Fibroblast of pulmonary artery (primary cell): ENCODE measurements at regions not wholly inside any gene's neighbourhood (a gene's known extent, or its start where the extent isn't known, plus 50 kb on each side); places are given as distances from the start of the nearest gene placed in this dataset.

Experiments used
- DNase-seq: peaks from one replicate; pipeline ENCODE4 v3.0.0-alpha.2; 2010; ENCODE audit warnings: low read depth
- H3K4me3 ChIP-seq: replicated peaks from 2 replicates; pipeline ENCODE4 v1.5.1; 2011; ENCODE audit warnings: low read depth, mild to moderate bottlenecking, control low read depth, low read length, moderate library complexity
- CTCF ChIP-seq: IDR thresholded peaks from 2 replicates; pipeline ENCODE4 v1.5.1; 2011; ENCODE audit warnings: mild to moderate bottlenecking, control low read depth, low read length, inconsistent platforms; ENCODE audit errors: missing control alignments

GRCh38 chr17:56076980-56077379 is 76.3 kb upstream of the ANKFN1 start:
- no peak overlapping the region for H3K4me3 ChIP-seq
- DNase-seq = no peak
- TF ChIP-seq CTCF = no peak

- DNase-seq = no peak
- H3K4me3 ChIP-seq = no peak overlapping the region
- no peak for TF ChIP-seq CTCF
Measured at GRCh38 chr17:56083475-56083874, 69.8 kb upstream of the ANKFN1 start.

GRCh38 chr17:56085576-56086267 is 67.6 kb upstream of the ANKFN1 start:
- no peak overlapping the region for H3K4me3 ChIP-seq
- no peak for DNase-seq
- no peak for TF ChIP-seq CTCF

- TF ChIP-seq CTCF = no peak
- H3K4me3 ChIP-seq = no peak overlapping the region
- no peak for DNase-seq
Measured at GRCh38 chr17:56087199-56087598, 66.1 kb upstream of the ANKFN1 start.

GRCh38 chr17:56096026-56096810 is 57.1 kb upstream of the ANKFN1 start:
- DNase-seq = no peak
- no peak for TF ChIP-seq CTCF
- no peak overlapping the region for H3K4me3 ChIP-seq

GRCh38 chr17:56098746-56099145 is 54.5 kb upstream of the ANKFN1 start:
- no peak for TF ChIP-seq CTCF
- no peak overlapping the region for H3K4me3 ChIP-seq
- DNase-seq = no peak
